ENCODE measurements at regions not wholly inside any gene's neighbourhood (a gene's known extent, or its start where the extent isn't known, plus 50 kb on each side); places are given as distances from the start of the nearest gene placed in this dataset.
"Not testable (repeated sequence)": the region's sequence is repeated elsewhere in the genome, so short reads cannot be mapped to it uniquely, and the experiment has no call there.

- DNase-seq (ENCODE audit: low read depth) = no peak
Observed at GRCh38 chr5:27978322-27978721, 939.9 kb upstream of the CDH9 start.

- DNase-seq (ENCODE audit: low read depth) = no peak
Observed at GRCh38 chr5:27969157-27969556, 930.8 kb upstream of the CDH9 start.

- no peak for DNase-seq (ENCODE audit: low read depth)
Observed at GRCh38 chr5:27963050-27963783, 924.8 kb upstream of the CDH9 start.

- no peak for DNase-seq (ENCODE audit: low read depth)
Observed at GRCh38 chr5:27962198-27962597, 923.8 kb upstream of the CDH9 start.

GRCh38 chr5:27947088-27947487 is 908.7 kb upstream of the CDH9 start:
- no peak for DNase-seq (ENCODE audit: low read depth)

- no peak for DNase-seq (ENCODE audit: low read depth)
Observed at GRCh38 chr5:27944471-27944870, 906.1 kb upstream of the CDH9 start.

- no peak for DNase-seq (ENCODE audit: low read depth)
Observed at GRCh38 chr5:27938989-27939388, 900.6 kb upstream of the CDH9 start.

- no peak for DNase-seq (ENCODE audit: low read depth)
Observed at GRCh38 chr5:27928060-27928459, 889.7 kb upstream of the CDH9 start.

- DNase-seq (ENCODE audit: low read depth) = no peak
Observed at GRCh38 chr5:27911216-27911615, 872.8 kb upstream of the CDH9 start.

- no peak for DNase-seq (ENCODE audit: low read depth)
Observed at GRCh38 chr5:27908341-27908740, 870.0 kb upstream of the CDH9 start.

GRCh38 chr5:27906931-27907601 is 868.7 kb upstream of the CDH9 start:
- DNase-seq (ENCODE audit: low read depth) = no peak

GRCh38 chr5:27906481-27906880 is 868.1 kb upstream of the CDH9 start:
- no peak for DNase-seq (ENCODE audit: low read depth)

GRCh38 chr5:27900761-27901160 is 862.4 kb upstream of the CDH9 start:
- no peak for DNase-seq (ENCODE audit: low read depth)

- DNase-seq (ENCODE audit: low read depth) = no peak
Observed at GRCh38 chr5:27876071-27876470, 837.7 kb upstream of the CDH9 start.

GRCh38 chr5:27875148-27875547 is 836.8 kb upstream of the CDH9 start:
- no peak for DNase-seq (ENCODE audit: low read depth)

- DNase-seq (ENCODE audit: low read depth) = no peak
Observed at GRCh38 chr5:27868292-27868691, 829.9 kb upstream of the CDH9 start.

GRCh38 chr5:27855491-27855890 is 817.1 kb upstream of the CDH9 start:
- no peak for DNase-seq (ENCODE audit: low read depth)

- no peak for DNase-seq (ENCODE audit: low read depth)
Observed at GRCh38 chr5:27854243-27854852, 816.0 kb upstream of the CDH9 start.

- no peak for DNase-seq (ENCODE audit: low read depth)
Observed at GRCh38 chr5:27845248-27845647, 806.9 kb upstream of the CDH9 start.

- not testable (repeated sequence) for DNase-seq (ENCODE audit: low read depth)
Observed at GRCh38 chr5:27836704-27837103, 798.3 kb upstream of the CDH9 start.

GRCh38 chr5:27832886-27833285 is 794.5 kb upstream of the CDH9 start:
- no peak for DNase-seq (ENCODE audit: low read depth)

- DNase-seq (ENCODE audit: low read depth) = no peak
Observed at GRCh38 chr5:27830546-27830945, 792.2 kb upstream of the CDH9 start.

- no peak for DNase-seq (ENCODE audit: low read depth)
Observed at GRCh38 chr5:27821681-27822080, 783.3 kb upstream of the CDH9 start.

Measured in GM04503 (cell line).